ENCODE measurements at regions not wholly inside any gene's neighbourhood (a gene's known extent, or its start where the extent isn't known, plus 50 kb on each side); places are given as distances from the start of the nearest gene placed in this dataset.

- ChIA-PET CTCF (no interaction called here), POLR2A (no interaction called here)
Observed at GRCh38 chr16:31694461-31694860, 166.8 kb downstream of the AHSP start.

DNA sequence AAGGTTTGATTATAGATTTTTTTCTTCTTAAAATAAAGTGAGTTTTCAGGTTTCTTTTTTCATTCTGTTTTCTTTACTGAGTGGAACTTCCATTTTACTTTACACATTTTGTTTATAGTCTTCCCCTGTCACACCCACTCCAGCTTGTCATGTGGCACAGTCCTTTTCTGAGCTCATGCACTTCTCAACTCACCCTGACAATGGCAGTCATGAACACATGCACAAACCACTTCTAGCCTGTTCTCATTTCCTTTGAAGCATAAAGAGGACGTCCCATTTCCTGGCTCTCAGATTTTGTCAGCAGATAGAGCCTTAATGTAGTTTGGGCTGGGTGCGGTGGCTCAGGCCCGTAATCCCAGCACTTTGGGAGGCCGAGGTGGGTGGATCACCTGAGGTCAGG is 168.0 kb downstream of the AHSP start:
- no peak for DNase-seq (ENCODE audit: low read depth)
- H3K27me3 ChIP-seq (ENCODE audit: control insufficient read depth, insufficient read depth, low read length) = peaks cover 5% of the 10 kb centered on the region
- ChIA-PET CTCF (interaction anchor here (0.6 to 0.9 kb wide), 2 partner anchors 193 to 236 kb away, joined by 3 read pairs; no protein-coding TSS in a partner anchor), POLR2A (no interaction called here)
- H3K4me3 ChIP-seq (ENCODE audit: low read depth, low read length) = no peak overlapping the region
- no peaks in the 10 kb centered on the region for H3K36me3 ChIP-seq (ENCODE audit: control insufficient read depth, insufficient read depth, low read length)
- TF ChIP-seq, protein P1, sequence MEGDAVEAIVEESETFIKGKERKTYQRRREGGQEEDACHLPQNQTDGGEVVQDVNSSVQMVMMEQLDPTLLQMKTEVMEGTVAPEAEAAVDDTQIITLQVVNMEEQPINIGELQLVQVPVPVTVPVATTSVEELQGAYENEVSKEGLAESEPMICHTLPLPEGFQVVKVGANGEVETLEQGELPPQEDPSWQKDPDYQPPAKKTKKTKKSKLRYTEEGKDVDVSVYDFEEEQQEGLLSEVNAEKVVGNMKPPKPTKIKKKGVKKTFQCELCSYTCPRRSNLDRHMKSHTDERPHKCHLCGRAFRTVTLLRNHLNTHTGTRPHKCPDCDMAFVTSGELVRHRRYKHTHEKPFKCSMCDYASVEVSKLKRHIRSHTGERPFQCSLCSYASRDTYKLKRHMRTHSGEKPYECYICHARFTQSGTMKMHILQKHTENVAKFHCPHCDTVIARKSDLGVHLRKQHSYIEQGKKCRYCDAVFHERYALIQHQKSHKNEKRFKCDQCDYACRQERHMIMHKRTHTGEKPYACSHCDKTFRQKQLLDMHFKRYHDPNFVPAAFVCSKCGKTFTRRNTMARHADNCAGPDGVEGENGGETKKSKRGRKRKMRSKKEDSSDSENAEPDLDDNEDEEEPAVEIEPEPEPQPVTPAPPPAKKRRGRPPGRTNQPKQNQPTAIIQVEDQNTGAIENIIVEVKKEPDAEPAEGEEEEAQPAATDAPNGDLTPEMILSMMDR (IDR thresholded peaks at IDR 0.05; ENCODE audit: insufficient read depth, low read depth, low read length) = no peak

More at GRCh38 chr16:31694461-31694860, 166.8 kb downstream of the AHSP start:
- no peak for DNase-seq (ENCODE audit: low read depth)
- Histone ChIP-seq H3K36me3 (ENCODE audit: control insufficient read depth, insufficient read depth, low read length) (no peaks in the 10 kb centered on the region), H3K27me3 (ENCODE audit: control insufficient read depth, insufficient read depth, low read length) (peaks cover 2% of the 10 kb centered on the region), H3K4me3 (ENCODE audit: low read depth, low read length) (no peak overlapping the region)
- TF ChIP-seq, protein P1 (IDR thresholded peaks at IDR 0.05; ENCODE audit: insufficient read depth, low read depth, low read length) = no peak

- TF ChIP-seq, protein P1 (IDR thresholded peaks at IDR 0.05; ENCODE audit: insufficient read depth, low read depth, low read length) = peak; percentile 76
- Histone ChIP-seq H3K36me3 (ENCODE audit: control insufficient read depth, insufficient read depth, low read length) (no peaks in the 10 kb centered on the region), H3K4me3 (ENCODE audit: low read depth, low read length) (no peak overlapping the region), H3K27me3 (ENCODE audit: control insufficient read depth, insufficient read depth, low read length) (peaks cover 5% of the 10 kb centered on the region)
- CTCF ChIA-PET = interaction anchor here (0.7 to 1.8 kb wide), 4 partner anchors 12 to 711 kb away, joined by 3 to 4 read pairs (median 4); no protein-coding TSS in a partner anchor
- no peak for DNase-seq (ENCODE audit: low read depth)
- POLR2A ChIA-PET = no interaction called here
Observed at GRCh38 chr16:31696968-31697743, 169.5 kb downstream of the AHSP start.

GRCh38 chr16:31697744-31698125 is 170.0 kb downstream of the AHSP start:
- Histone ChIP-seq H3K4me3 (ENCODE audit: low read depth, low read length) (no peak overlapping the region), H3K27me3 (ENCODE audit: control insufficient read depth, insufficient read depth, low read length) (peaks cover 5% of the 10 kb centered on the region), H3K36me3 (ENCODE audit: control insufficient read depth, insufficient read depth, low read length) (no peaks in the 10 kb centered on the region; the same call in 1 of the 2 replicates)
- TF ChIP-seq, protein P1 (IDR thresholded peaks at IDR 0.05; ENCODE audit: insufficient read depth, low read depth, low read length) = no peak
- ChIA-PET CTCF (interaction anchor here (1.8 kb wide), 2 partner anchors 12 to 246 kb away, joined by 4 read pairs; no protein-coding TSS in a partner anchor), POLR2A (no interaction called here)
- DNase-seq (ENCODE audit: low read depth) = no peak

DNA sequence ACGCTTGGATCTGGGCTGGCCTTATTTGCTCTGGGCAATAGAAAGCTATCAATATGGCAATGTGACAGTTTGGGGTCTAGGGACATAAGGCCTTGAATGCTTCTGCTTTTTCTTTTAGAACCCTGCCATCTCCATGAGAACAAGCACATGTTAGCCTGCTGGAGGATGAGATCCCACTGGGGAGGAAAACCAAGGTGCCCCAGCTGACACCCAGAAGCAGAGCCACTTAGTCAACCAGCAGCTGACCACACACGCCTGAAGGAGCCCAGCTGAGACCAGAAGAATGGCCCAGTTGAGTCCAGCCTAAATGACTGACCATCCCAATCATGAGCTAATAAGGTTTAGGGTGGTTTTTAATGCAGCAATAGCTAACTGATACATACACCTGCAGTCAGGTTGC is 171.2 kb downstream of the AHSP start:
- H3K4me3 ChIP-seq (ENCODE audit: low read depth, low read length) = no peak overlapping the region
- peaks cover 5% of the 10 kb centered on the region for H3K27me3 ChIP-seq (ENCODE audit: control insufficient read depth, insufficient read depth, low read length)
- POLR2A ChIA-PET = no interaction called here
- no peak for DNase-seq (ENCODE audit: low read depth)
- TF ChIP-seq, protein P1 (IDR thresholded peaks at IDR 0.05; ENCODE audit: insufficient read depth, low read depth, low read length) = no peak
- CTCF ChIA-PET = interaction anchor here (0.6 to 1.8 kb wide), 3 partner anchors 10 to 516 kb away, joined by 3 to 4 read pairs (median 3); no protein-coding TSS in a partner anchor
- peaks cover 7% of the 10 kb centered on the region for H3K36me3 ChIP-seq (ENCODE audit: control insufficient read depth, insufficient read depth, low read length)
